Activated naive CD8-positive, alpha-beta T cell treated with anti-CD3 and anti-CD28 coated beads, Interleukin-2, amount 50 U/mL, for 24 hours (primary cell): ENCODE measurements at regions not wholly inside any gene's neighbourhood (a gene's known extent, or its start where the extent isn't known, plus 50 kb on each side); places are given as distances from the start of the nearest gene placed in this dataset.

ENCODE experiments used
- ATAC-seq: fragments of 150-1000 bp; cut with Tn5 transposase; one replicate; pipeline ENCODE4 v1.10.0; 2021
- DNase-seq: peaks from one replicate; pipeline ENCODE4 v3.0.0; 2021
- H3K27ac Mint-ChIP-seq: one replicate; pipeline ENCODE4 v1.8.0; 2021; ENCODE audit warnings: mild to moderate bottlenecking, mixed read lengths
- H3K27me3 Mint-ChIP-seq: one replicate; pipeline ENCODE4 v1.8.0; 2021; ENCODE audit warnings: mixed read lengths
- H3K36me3 Mint-ChIP-seq: one replicate; pipeline ENCODE4 v1.8.0; 2021; ENCODE audit warnings: low read depth, mixed read lengths
- H3K4me1 Mint-ChIP-seq: one replicate; pipeline ENCODE4 v1.8.0; 2021; ENCODE audit warnings: mixed read lengths
- H3K4me3 Mint-ChIP-seq: one replicate; pipeline ENCODE4 v1.8.0; 2021; ENCODE audit warnings: mild to moderate bottlenecking, moderate library complexity, mixed read lengths
- H3K9me3 Mint-ChIP-seq: one replicate; pipeline ENCODE4 v1.8.0; 2021; ENCODE audit warnings: mixed read lengths

DNA sequence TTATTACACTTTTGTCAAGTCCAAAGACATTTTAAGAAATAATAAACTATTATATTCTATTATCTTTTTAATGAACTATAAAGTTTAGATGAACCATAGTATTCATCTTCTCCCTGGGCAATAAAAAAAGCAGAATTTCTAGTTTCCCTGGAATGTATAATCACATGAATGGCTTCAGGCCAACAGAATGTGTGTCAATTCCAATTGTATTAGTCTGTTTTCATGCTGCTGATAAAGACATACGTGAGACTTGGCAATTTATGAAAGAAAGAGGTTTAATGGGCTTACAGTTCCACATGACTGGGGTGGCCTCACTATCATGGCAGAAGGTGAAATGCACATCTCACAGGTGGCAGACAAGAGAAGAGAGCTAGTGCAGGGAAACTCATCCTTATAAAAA lies 70.7 kb upstream of the ANXA10 start:
- Mint-ChIP-seq H3K27me3 (no peaks in the 10 kb centered on the region), H3K4me3 (no peak overlapping the region), H3K27ac (no peak overlapping the region), H3K4me1 (no peaks in the 10 kb centered on the region), H3K9me3 (peaks cover 12% of the 10 kb centered on the region), H3K36me3 (no peaks in the 10 kb centered on the region)
- DNase-seq (no peak), ATAC-seq (no peak)

DNA sequence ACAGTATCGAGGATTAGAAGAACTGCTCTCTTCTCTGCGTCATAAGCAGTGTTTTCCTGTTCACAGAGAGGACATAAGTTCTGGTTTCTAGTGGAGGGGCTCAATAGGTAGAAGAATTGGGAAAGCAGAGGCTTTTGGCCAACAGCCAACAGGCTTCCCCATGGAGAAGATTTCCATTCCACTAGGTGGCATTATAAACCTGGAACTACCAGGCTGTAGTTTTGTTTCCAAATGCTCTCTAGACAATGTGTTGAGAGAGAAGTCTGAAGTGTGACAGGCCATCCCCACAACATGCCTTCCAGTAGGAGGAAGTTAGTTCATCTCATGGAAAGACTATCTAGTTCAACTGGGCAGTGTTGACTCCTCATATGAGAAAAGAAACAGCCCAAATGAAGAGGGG lies 63.8 kb upstream of the ANXA10 start:
- Mint-ChIP-seq H3K4me1 (no peaks in the 10 kb centered on the region), H3K27me3 (no peaks in the 10 kb centered on the region), H3K36me3 (no peaks in the 10 kb centered on the region), H3K4me3 (no peak overlapping the region), H3K9me3 (peaks cover 6% of the 10 kb centered on the region), H3K27ac (no peak overlapping the region)
- DNase-seq (no peak), ATAC-seq (no peak)

DNA sequence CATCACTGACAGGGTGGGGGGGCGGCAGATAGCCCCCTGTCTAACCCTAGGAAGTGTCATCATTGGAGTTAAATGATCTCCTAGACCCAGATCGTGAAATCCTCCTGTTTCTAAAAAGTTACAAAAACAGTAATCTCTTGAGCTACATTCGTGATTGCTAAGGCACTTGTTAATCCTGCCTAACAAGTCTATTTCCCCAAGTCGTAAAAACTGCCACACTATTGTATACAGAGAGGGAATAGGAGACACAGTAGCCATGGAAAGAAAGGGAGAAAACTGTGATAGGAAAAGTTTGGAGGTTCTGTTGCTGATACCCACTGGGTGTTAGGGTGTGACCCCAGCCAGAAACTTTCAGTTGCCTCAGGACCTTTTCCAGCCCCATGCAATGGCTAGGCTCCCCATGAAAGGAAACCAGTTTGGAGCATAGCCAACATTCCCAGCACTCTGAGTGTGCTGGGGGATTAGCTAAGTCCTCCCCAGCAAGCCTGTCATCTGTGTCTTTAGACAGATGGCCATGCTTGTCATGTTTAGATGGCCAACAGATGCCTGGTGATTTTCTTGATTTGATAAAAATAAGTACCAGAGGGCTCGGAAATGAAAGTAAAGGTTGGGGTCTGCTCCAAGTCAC lies 63.3 kb upstream of the ANXA10 start:
- Mint-ChIP-seq H3K4me1 (no peaks in the 10 kb centered on the region), H3K9me3 (peaks cover 3% of the 10 kb centered on the region), H3K27ac (no peak overlapping the region), H3K36me3 (no peaks in the 10 kb centered on the region), H3K4me3 (no peak overlapping the region), H3K27me3 (no peaks in the 10 kb centered on the region)
- no peak for ATAC-seq
- DNase-seq = no peak

DNA sequence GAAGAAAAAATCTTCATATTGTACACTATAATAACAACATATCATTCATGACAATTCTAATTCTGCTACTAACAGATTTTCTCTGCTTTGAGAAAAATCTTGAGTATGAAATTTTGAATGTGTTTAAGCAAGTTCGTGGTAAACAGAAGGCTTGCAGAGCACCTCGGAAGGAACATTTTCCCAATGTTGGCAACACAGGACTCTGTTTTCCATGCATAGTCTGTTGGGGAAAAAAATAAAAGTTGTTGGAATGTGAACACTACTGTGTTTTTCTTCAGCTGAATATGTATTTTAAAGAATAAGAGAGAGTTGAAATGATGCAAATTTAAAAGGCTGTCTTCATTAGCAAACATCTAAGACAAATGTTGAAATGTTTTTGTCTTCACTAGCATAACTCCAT lies 54.7 kb upstream of the ANXA10 start:
- H3K36me3 Mint-ChIP-seq = no peaks in the 10 kb centered on the region
- no peaks in the 10 kb centered on the region for H3K9me3 Mint-ChIP-seq
- H3K27me3 Mint-ChIP-seq = no peaks in the 10 kb centered on the region
- no peak for ATAC-seq
- DNase-seq = no peak
- no peak overlapping the region for H3K27ac Mint-ChIP-seq
- no peak overlapping the region for H3K4me3 Mint-ChIP-seq
- H3K4me1 Mint-ChIP-seq = no peaks in the 10 kb centered on the region

DNA sequence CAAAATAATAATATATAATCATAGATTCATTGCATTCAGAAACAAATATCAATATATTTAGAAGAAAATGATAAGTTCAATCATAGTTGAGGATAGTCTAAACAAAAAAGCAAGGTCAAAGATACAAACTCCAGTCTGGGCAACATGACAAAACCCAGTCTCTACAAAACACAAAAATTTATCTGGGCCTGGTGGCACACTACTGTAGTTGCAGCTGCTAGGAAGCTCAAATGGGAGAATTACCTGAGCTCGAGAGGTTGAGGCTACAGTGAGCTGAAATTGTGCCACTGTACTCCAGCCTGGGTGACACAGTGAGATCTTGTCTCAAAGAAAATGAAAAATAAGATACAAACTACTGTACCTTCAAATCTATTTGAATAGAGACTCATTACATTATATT lies 52.7 kb upstream of the ANXA10 start:
- Mint-ChIP-seq H3K4me3 (no peak overlapping the region), H3K9me3 (no peaks in the 10 kb centered on the region), H3K27ac (no peak overlapping the region), H3K4me1 (no peaks in the 10 kb centered on the region), H3K27me3 (no peaks in the 10 kb centered on the region), H3K36me3 (no peaks in the 10 kb centered on the region)
- DNase-seq = no peak
- no peak for ATAC-seq
